ENCODE measurements at regions not wholly inside any gene's neighbourhood (a gene's known extent, or its start where the extent isn't known, plus 50 kb on each side); places are given as distances from the start of the nearest gene placed in this dataset.

DNA sequence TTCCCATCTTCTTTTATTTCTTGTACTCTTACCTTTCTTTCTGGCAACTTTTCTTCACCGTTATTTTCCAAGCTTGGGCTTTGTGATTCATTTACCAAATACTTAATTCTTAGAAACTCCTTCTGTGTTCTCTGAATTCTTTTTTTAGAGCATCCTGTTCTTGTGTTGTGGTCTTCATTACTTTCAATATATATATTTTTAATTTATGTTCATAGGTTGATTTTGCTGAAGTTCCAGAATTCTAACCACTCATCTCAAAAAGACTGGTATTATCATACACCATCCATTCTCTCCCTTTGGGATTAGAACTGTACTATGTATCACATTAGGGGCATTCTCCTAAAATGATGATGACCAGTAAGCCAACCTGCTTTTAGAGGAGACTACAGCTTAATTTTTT, 362.3 kb upstream of the CBLB start:
- Mint-ChIP-seq H3K27me3 (ENCODE audit: insufficient read depth, low read depth, poor library complexity) (no peaks in the 10 kb centered on the region), H3K4me1 (no peaks in the 10 kb centered on the region), H3K4me3 (no peak overlapping the region), H3K9me3 (peaks cover 15% of the 10 kb centered on the region; the same call in 2 of the 3 replicates), H3K27ac (no peak overlapping the region), H3K36me3 (ENCODE audit: low read depth) (peaks cover 3% of the 10 kb centered on the region; the same call in 2 of the 3 replicates)
- Histone ChIP-seq H3K27ac (ENCODE audit: low read depth) (no peak overlapping the region), H3K27me3 (ENCODE audit: insufficient read depth) (no peaks in the 10 kb centered on the region), H4K20me1 (replicated peaks; ENCODE audit: insufficient read depth) (no peaks in the 10 kb centered on the region), H3K79me2 (replicated peaks; ENCODE audit: insufficient read depth) (no peaks in the 10 kb centered on the region), H3K36me3 (ENCODE audit: insufficient read depth) (no peaks in the 10 kb centered on the region), H3K9me2 (ENCODE audit: insufficient read depth) (no peaks in the 10 kb centered on the region), H3K4me3 (no peak overlapping the region), H3F3A (replicated peaks; ENCODE audit: low read depth) (no peaks in the 10 kb centered on the region), H3K4me1 (ENCODE audit: insufficient read depth) (no peaks in the 10 kb centered on the region), H2AFZ (no peak overlapping the region; the same call in 1 of the 2 replicates), H3K4me2 (no peak overlapping the region)
- no peak for ATAC-seq
- DNase-seq (ENCODE audit: low spot score) = no peak
- TF ChIP-seq ETS1 (IDR thresholded peaks at IDR 0.05) (no peak), CREB1 (CRISPR knock-in tag; IDR thresholded peaks at IDR 0.05; ENCODE audit: low read depth) (no peak), EZH2 (IDR thresholded peaks at IDR 0.05; ENCODE audit: low read depth, unreplicated experiment) (no peak), JUNB (IDR thresholded peaks at IDR 0.05; ENCODE audit: unreplicated experiment) (no peak), ZNF114 (CRISPR knock-in tag; IDR thresholded peaks at IDR 0.05) (no peak), POLR2AphosphoS5 (IDR thresholded peaks at IDR 0.05; ENCODE audit: low read depth) (no peak), ZNF331 (CRISPR knock-in tag; IDR thresholded peaks at IDR 0.05; ENCODE audit: low read depth) (no peak), EZH2phosphoT487 (IDR thresholded peaks at IDR 0.05; ENCODE audit: unreplicated experiment) (no peak), NANOG (IDR thresholded peaks at IDR 0.05; ENCODE audit: borderline replicate concordance) (no peak), STAT1 (IDR thresholded peaks at IDR 0.05; ENCODE audit: unreplicated experiment) (no peak)
- TF ChIP-seq, protein P1, sequence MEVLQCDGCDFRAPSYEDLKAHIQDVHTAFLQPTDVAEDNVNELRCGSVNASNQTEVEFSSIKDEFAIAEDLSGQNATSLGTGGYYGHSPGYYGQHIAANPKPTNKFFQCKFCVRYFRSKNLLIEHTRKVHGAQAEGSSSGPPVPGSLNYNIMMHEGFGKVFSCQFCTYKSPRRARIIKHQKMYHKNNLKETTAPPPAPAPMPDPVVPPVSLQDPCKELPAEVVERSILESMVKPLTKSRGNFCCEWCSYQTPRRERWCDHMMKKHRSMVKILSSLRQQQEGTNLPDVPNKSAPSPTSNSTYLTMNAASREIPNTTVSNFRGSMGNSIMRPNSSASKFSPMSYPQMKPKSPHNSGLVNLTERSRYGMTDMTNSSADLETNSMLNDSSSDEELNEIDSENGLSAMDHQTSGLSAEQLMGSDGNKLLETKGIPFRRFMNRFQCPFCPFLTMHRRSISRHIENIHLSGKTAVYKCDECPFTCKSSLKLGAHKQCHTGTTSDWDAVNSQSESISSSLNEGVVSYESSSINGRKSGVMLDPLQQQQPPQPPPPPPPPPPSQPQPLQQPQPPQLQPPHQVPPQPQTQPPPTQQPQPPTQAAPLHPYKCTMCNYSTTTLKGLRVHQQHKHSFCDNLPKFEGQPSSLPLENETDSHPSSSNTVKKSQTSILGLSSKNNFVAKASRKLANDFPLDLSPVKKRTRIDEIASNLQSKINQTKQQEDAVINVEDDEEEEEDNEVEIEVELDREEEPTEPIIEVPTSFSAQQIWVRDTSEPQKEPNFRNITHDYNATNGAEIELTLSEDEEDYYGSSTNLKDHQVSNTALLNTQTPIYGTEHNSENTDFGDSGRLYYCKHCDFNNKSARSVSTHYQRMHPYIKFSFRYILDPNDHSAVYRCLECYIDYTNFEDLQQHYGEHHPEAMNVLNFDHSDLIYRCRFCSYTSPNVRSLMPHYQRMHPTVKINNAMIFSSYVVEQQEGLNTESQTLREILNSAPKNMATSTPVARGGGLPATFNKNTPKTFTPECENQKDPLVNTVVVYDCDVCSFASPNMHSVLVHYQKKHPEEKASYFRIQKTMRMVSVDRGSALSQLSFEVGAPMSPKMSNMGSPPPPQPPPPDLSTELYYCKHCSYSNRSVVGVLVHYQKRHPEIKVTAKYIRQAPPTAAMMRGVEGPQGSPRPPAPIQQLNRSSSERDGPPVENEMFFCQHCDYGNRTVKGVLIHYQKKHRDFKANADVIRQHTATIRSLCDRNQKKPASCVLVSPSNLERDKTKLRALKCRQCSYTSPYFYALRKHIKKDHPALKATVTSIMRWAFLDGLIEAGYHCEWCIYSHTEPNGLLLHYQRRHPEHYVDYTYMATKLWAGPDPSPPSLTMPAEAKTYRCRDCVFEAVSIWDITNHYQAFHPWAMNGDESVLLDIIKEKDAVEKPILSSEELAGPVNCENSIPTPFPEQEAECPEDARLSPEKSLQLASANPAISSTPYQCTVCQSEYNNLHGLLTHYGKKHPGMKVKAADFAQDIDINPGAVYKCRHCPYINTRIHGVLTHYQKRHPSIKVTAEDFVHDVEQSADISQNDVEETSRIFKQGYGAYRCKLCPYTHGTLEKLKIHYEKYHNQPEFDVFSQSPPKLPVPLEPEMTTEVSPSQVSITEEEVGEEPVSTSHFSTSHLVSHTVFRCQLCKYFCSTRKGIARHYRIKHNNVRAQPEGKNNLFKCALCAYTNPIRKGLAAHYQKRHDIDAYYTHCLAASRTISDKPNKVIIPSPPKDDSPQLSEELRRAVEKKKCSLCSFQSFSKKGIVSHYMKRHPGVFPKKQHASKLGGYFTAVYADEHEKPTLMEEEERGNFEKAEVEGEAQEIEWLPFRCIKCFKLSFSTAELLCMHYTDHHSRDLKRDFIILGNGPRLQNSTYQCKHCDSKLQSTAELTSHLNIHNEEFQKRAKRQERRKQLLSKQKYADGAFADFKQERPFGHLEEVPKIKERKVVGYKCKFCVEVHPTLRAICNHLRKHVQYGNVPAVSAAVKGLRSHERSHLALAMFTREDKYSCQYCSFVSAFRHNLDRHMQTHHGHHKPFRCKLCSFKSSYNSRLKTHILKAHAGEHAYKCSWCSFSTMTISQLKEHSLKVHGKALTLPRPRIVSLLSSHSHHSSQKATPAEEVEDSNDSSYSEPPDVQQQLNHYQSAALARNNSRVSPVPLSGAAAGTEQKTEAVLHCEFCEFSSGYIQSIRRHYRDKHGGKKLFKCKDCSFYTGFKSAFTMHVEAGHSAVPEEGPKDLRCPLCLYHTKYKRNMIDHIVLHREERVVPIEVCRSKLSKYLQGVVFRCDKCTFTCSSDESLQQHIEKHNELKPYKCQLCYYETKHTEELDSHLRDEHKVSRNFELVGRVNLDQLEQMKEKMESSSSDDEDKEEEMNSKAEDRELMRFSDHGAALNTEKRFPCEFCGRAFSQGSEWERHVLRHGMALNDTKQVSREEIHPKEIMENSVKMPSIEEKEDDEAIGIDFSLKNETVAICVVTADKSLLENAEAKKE (CRISPR knock-in tag; IDR thresholded peaks at IDR 0.05) = no peak
- TF ChIP-seq, protein P2, sequence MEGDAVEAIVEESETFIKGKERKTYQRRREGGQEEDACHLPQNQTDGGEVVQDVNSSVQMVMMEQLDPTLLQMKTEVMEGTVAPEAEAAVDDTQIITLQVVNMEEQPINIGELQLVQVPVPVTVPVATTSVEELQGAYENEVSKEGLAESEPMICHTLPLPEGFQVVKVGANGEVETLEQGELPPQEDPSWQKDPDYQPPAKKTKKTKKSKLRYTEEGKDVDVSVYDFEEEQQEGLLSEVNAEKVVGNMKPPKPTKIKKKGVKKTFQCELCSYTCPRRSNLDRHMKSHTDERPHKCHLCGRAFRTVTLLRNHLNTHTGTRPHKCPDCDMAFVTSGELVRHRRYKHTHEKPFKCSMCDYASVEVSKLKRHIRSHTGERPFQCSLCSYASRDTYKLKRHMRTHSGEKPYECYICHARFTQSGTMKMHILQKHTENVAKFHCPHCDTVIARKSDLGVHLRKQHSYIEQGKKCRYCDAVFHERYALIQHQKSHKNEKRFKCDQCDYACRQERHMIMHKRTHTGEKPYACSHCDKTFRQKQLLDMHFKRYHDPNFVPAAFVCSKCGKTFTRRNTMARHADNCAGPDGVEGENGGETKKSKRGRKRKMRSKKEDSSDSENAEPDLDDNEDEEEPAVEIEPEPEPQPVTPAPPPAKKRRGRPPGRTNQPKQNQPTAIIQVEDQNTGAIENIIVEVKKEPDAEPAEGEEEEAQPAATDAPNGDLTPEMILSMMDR (conservative IDR thresholded peaks at IDR 0.05; ENCODE audit: low read depth in 2 of 2) = no peak
- TF ChIP-seq, protein P3, sequence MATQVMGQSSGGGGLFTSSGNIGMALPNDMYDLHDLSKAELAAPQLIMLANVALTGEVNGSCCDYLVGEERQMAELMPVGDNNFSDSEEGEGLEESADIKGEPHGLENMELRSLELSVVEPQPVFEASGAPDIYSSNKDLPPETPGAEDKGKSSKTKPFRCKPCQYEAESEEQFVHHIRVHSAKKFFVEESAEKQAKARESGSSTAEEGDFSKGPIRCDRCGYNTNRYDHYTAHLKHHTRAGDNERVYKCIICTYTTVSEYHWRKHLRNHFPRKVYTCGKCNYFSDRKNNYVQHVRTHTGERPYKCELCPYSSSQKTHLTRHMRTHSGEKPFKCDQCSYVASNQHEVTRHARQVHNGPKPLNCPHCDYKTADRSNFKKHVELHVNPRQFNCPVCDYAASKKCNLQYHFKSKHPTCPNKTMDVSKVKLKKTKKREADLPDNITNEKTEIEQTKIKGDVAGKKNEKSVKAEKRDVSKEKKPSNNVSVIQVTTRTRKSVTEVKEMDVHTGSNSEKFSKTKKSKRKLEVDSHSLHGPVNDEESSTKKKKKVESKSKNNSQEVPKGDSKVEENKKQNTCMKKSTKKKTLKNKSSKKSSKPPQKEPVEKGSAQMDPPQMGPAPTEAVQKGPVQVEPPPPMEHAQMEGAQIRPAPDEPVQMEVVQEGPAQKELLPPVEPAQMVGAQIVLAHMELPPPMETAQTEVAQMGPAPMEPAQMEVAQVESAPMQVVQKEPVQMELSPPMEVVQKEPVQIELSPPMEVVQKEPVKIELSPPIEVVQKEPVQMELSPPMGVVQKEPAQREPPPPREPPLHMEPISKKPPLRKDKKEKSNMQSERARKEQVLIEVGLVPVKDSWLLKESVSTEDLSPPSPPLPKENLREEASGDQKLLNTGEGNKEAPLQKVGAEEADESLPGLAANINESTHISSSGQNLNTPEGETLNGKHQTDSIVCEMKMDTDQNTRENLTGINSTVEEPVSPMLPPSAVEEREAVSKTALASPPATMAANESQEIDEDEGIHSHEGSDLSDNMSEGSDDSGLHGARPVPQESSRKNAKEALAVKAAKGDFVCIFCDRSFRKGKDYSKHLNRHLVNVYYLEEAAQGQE (IDR thresholded peaks at IDR 0.05; ENCODE audit: unreplicated experiment) = no peak

Data from GM23338 (cell line).